C1 segment of cervical spinal cord (tissue), 14 donors: ENCODE measurements at regions not wholly inside any gene's neighbourhood (a gene's known extent, or its start where the extent isn't known, plus 50 kb on each side); places are given as distances from the start of the nearest gene placed in this dataset.

Experiments used
- DNase-seq, 14 donors: peaks; one replicate each; lab custom pipeline; 2025; lab: John Stamatoyannopoulos, UW

GRCh38 chr11:26777372-26777808, 55.5 kb upstream of the SLC5A12 start:
- DNase-seq: no peak

GRCh38 chr11:26778000-26778757, 56.3 kb upstream of the SLC5A12 start:
- DNase-seq: no peak

GRCh38 chr11:26779074-26779865, 57.4 kb upstream of the SLC5A12 start:
- DNase-seq: no peak

DNA sequence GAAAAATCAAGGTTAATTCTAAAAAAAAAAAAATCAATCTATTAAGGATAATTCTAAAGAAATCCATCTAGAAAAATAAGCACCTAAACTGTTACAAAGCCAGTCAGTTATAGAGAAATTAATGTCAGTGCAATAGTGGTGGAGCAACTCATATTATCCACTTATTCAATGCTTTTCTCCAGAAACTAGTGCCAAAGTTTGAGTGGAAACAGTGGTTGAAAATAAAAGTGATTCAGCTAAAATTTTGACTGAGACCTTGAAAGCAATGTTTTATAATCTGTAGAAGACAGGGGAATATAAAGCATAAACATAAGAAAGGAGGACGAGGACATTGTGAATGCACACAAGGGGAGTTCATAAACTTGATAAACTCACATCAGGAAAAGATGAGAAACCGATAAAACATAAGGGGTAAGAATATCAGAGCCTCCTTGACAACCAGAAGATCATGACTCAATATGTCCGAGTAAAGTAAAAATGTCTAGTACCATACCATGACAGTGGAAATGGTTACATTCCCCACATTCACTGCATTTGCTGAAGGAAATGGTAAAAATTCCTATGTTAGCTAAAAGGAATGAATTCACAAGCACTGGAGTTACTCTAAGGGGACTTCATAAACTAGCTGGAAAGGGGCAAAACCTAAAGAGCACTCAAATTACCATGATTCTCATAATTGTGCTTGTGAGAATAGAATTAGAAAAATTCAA, 58.7 kb upstream of the SLC5A12 start:
- no peak for DNase-seq

- no peak for DNase-seq
Measured at GRCh38 chr11:26782220-26782965, 60.5 kb upstream of the SLC5A12 start.

GRCh38 chr11:26783997-26784396, 62.1 kb upstream of the SLC5A12 start:
- DNase-seq: no peak

- DNase-seq: no peak
Measured at GRCh38 chr11:26790738-26791137, 68.9 kb upstream of the SLC5A12 start.

DNA sequence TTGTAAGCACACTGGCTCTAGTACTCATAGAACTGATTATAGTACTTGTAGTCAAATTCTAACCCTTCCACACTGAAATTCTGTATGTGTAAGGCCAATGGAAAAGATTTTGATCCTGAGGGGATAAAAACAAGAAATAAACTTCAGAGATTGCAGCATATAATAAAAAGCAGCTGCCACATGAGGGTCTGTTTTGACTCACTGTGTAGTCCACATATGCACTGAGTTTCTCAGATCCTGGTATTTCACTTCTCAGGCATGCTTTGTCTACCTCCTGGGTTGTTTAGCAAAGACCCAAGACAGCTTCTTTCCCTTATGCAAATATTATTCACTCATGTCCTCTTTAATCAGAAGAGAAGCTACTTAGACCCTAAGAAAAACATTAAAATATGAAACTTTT, 71.1 kb upstream of the SLC5A12 start:
- no peak for DNase-seq

DNA sequence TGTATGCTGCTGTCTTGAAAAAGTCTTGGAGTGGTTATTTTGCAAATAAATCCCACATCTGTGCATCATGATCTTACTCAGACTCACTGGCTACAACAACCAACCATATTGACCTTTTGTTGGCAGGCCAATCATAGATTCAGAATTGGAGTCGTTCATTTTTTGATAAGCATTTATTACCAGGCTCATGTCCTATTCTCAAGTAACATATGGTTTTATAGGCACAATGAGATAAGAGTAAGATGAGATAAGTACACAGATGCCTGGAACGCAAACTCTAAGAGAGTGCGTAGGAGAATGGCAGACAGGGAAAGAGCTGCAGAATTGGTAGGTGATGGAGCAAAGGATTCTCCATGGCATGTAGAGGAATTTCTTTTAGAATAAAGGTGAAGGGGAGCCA, 71.6 kb upstream of the SLC5A12 start:
- no peak for DNase-seq

DNA sequence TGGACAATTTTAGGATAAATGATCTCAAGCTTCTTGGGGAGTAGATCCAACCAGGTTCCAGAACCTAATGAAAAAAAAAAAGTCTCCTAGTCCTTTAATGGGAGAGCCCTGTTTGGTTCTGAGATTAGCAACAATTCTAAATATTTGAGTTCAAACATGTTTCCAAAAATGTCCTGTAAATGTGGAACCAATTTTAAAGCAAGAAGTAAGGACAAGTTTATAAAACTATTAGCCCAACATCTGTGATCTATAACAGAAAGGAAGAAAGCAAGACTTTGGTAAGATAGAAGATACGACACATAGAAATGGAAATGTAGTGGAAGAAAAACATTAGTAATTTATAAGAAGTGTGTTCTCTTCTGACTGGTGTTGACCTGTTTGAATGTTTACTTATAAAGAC, 79.7 kb upstream of the SLC5A12 start:
- no peak for DNase-seq

DNA sequence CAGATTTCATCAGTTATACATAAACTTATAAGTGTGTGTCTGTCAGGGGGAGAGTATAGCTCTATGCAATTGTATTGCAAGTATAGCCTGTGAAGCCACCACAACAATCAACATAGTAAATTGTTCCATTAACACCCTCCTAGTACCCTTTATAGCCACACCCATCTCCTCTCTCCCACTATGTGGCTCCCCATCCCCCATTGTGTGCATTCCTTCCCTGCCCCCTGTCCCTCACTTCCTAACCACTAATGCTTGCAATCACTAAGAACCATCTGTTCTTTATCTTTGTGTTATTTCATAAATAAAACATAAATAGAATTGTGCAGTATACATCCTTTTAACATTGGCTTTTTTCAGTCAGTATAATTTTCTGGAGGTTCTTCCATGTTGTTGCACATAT, 83.1 kb upstream of the SLC5A12 start:
- no peak for DNase-seq

GRCh38 chr11:26806219-26806618, 84.4 kb upstream of the SLC5A12 start:
- DNase-seq: no peak

GRCh38 chr11:26820739-26821138, 98.9 kb upstream of the SLC5A12 start:
- no peak for DNase-seq

DNA sequence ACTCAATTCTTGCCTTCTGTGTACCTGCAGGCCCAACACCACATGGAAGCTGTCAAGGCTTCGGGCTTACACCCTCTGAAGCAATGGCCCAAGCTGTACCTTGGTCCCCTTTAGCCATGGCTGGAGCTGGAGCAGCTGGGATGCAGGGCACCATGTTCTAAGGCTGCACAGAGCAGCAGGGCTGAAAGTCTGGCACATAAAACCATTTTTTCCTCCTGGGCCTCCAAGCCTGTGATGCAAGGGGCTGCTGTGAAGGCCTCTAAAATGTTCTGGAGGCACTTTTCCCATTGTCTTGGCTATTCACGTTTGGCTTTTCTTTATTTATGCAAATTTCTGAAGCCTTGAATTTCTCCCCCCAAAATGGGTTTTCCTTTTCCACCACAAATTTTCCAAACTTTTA, 102.1 kb upstream of the SLC5A12 start:
- DNase-seq: no peak

- DNase-seq: no peak
Measured at GRCh38 chr11:26827567-26828081, 105.8 kb upstream of the SLC5A12 start.

DNA sequence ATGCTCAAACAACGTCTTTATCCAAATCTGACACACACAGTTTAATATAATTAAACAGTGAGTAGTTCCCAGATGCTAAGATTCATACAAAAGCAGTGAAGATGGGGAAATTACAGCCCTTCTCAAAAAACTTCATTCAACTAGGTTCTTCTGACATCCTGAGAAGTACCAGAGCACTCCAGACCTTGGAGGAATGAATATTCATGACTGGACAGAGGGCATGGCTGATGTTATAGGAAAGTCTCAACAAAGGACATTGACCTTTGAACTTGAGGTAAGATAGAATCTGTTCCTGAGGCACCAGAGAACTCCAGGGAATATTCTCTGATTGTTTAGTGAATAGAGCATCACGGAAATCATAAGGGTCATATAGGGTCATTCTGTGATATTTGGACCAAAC, 106.4 kb upstream of the SLC5A12 start:
- no peak for DNase-seq

DNA sequence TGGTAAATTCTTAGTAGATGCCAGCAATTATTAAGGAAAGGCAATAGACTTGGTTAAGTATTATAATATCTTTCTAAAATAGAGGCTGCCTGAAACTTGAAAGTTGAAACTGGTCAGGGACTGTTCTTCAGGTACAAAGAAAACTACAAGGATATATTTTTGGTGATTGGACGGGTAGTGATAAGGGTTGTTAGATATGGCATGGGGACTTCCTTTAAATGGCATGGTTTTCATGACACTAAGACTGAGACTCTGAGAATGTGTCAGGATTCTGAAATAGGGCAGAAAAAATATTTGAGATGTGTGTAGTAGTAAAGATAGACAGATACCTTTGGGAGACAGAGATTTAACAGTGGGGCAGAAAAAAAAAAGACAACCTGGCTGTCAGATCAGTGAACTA, 108.4 kb upstream of the SLC5A12 start:
- no peak for DNase-seq

GRCh38 chr11:26830757-26831156, 108.9 kb upstream of the SLC5A12 start:
- no peak for DNase-seq

DNA sequence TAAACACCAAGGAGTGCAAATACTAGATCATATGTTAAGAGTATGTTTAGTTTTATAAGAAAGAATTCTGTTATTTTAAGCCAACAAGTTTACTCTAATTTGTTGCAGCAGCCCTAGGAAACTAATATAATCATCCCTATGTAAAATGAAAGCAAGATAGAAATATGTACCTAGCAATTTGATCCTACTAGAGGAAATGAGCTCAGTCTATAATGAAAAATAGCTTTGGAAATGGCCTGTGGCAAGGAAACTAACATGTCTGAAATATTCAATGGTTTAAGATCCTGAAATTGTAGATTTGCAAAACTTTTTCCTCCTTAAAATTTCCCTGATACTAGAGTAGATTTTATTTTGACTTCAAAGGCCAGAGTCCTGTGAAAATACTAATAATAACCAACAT, 112.7 kb upstream of the SLC5A12 start:
- DNase-seq: no peak

- no peak for DNase-seq
Measured at GRCh38 chr11:26835611-26836010, 113.8 kb upstream of the SLC5A12 start.

GRCh38 chr11:26837154-26837553, 115.3 kb upstream of the SLC5A12 start:
- no peak for DNase-seq
